HEK293 (cell line): ENCODE measurements at regions not wholly inside any gene's neighbourhood (a gene's known extent, or its start where the extent isn't known, plus 50 kb on each side); places are given as distances from the start of the nearest gene placed in this dataset.

Experiments used
- CTCF ChIP-seq: fragments of 450-650 bp; formaldehyde crosslinking; IDR thresholded peaks from 2 replicates; pipeline ENCODE4 v1.5.1; 2016; ENCODE audit warnings: missing biosample characterization, missing genetic modification characterization
- ZNF560 ChIP-seq: fragments of 450-650 bp; formaldehyde crosslinking; IDR thresholded peaks from 2 replicates; pipeline ENCODE4 v1.5.1; 2017; ENCODE audit warnings: missing biosample characterization, missing genetic modification characterization, borderline replicate concordance

- TF ChIP-seq CTCF (tag by site-specific recombination) = no peak
- TF ChIP-seq ZNF560 (tag by site-specific recombination) = no peak
Measured at GRCh38 chr2:237193436-237193835, 107.7 kb downstream of the COPS8 start.
